ENCODE measurements at regions not wholly inside any gene's neighbourhood (a gene's known extent, or its start where the extent isn't known, plus 50 kb on each side); places are given as distances from the start of the nearest gene placed in this dataset.
"Not testable (repeated sequence)": the region's sequence is repeated elsewhere in the genome, so short reads cannot be mapped to it uniquely, and the experiment has no call there.

DNA sequence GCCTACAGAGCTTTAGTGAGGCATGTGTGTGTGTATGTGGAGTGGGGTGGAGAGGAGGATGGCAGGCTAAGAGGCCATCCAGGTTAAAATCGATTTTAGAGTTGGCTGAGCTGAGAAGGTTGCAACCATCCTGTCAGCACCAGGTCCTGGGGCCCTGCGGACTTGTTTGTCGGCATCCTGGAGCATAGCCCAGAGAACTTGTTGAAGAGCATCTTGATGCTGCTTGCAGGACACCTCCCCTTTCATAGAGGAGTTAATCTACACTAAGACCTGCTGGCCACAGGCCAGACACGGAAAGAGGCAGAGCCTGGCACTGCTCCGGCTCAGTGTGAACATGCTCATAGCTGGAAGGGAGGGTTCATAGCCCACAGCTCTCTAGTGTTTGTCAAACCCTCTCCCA, 72.1 kb upstream of the RGPD5 start:
- Histone ChIP-seq H3K36me3 (no peaks in the 10 kb centered on the region), H3K4me3 (no peak overlapping the region), H3K9me3 (no peaks in the 10 kb centered on the region), H3K27ac (peak overlapping the region in 2 of 4 donors; percentile 34 to 48), H3K4me1 (peaks cover 0 to 7% (median 3%) of the 10 kb centered on the region in 4 donors), H3K27me3 (no peaks in the 10 kb centered on the region)
- no peak for DNase-seq
- TF ChIP-seq EP300 (IDR thresholded peaks at IDR 0.05; ENCODE audit: low read depth) (no peak), POLR2AphosphoS5 (IDR thresholded peaks at IDR 0.05) (no peak), POLR2A (IDR thresholded peaks at IDR 0.05) (no peak)
- TF ChIP-seq, protein P1, sequence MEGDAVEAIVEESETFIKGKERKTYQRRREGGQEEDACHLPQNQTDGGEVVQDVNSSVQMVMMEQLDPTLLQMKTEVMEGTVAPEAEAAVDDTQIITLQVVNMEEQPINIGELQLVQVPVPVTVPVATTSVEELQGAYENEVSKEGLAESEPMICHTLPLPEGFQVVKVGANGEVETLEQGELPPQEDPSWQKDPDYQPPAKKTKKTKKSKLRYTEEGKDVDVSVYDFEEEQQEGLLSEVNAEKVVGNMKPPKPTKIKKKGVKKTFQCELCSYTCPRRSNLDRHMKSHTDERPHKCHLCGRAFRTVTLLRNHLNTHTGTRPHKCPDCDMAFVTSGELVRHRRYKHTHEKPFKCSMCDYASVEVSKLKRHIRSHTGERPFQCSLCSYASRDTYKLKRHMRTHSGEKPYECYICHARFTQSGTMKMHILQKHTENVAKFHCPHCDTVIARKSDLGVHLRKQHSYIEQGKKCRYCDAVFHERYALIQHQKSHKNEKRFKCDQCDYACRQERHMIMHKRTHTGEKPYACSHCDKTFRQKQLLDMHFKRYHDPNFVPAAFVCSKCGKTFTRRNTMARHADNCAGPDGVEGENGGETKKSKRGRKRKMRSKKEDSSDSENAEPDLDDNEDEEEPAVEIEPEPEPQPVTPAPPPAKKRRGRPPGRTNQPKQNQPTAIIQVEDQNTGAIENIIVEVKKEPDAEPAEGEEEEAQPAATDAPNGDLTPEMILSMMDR (IDR thresholded peaks at IDR 0.05): no peak
- intact Hi-C loops (cut with DNase I; ENCODE audit: low total_unique reads): no loop called here
- 48 to 68% methylated on average over 2 to 5 of the region's 5 CpGs for WGBS, 2 donors (ENCODE audit: low coverage in 1 of 2)
- in situ Hi-C loops (cut with MboI; ENCODE audit: low pct_ligation_motif_present in 1 of 4, low pct_unique_long_range_greater_than_20kb in 1 of 4, low sequenced_read_pairs in 3 of 4): no loop called here

DNA sequence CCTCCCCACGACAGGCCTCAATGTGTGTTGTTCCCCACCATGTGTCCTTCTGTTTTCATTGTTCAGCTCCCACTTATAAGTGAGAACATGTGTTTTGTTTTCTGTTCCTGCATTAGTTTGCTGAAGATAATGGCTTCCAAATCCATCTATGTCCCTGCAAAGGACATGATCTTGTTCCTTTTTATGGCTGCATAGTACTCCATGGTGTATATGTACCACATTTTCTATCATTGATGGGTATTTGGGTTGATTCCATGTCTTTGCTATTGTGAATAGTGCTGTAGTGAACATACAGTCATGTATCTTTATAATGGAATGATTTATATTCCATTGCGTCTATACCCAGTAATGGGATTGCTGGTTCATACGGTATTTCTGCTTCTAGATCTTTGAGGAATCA, 71.5 kb upstream of the RGPD5 start:
- H3K27me3 ChIP-seq; in situ Hi-C loops (cut with MboI; ENCODE audit: low pct_ligation_motif_present in 1 of 4, low pct_unique_long_range_greater_than_20kb in 1 of 4, low sequenced_read_pairs in 3 of 4); H3K36me3 ChIP-seq; H3K27ac ChIP-seq; DNase-seq; H3K4me3 ChIP-seq; H3K9me3 ChIP-seq; H3K4me1 ChIP-seq; intact Hi-C loops (cut with DNase I; ENCODE audit: low total_unique reads): not testable (repeated sequence)
- WGBS, 2 donors (ENCODE audit: low coverage in 1 of 2): 84 to 85% methylated on average over 3 of the region's 3 CpGs

DNA sequence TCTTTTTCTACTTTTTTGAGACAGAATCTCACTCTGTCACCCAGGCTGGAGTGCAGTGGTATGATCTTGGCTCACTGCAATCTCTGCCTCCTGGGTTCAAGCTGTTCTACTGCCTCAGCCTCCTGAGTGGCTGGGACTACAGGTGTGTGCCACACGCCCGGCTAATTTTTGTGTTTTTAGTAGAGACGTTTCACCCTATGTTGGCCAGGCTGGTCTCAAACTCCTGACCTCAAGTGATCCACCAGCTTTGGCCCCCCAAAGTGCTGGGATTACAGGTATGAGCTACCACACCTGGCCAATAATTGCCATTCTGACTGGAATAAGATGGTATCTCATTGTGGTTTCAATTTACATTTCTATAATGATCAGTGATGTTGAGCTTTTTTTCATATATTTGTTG, 71.0 kb upstream of the RGPD5 start:
- H3K4me1 ChIP-seq; H3K9me3 ChIP-seq; H3K27ac ChIP-seq; intact Hi-C loops (cut with DNase I; ENCODE audit: low total_unique reads); in situ Hi-C loops (cut with MboI; ENCODE audit: low pct_ligation_motif_present in 1 of 4, low pct_unique_long_range_greater_than_20kb in 1 of 4, low sequenced_read_pairs in 3 of 4); DNase-seq; H3K36me3 ChIP-seq; H3K4me3 ChIP-seq; H3K27me3 ChIP-seq: not testable (repeated sequence)
- 77 to 88% methylated on average over 3 of the region's 3 CpGs for WGBS, 2 donors (ENCODE audit: low coverage in 1 of 2)

DNA sequence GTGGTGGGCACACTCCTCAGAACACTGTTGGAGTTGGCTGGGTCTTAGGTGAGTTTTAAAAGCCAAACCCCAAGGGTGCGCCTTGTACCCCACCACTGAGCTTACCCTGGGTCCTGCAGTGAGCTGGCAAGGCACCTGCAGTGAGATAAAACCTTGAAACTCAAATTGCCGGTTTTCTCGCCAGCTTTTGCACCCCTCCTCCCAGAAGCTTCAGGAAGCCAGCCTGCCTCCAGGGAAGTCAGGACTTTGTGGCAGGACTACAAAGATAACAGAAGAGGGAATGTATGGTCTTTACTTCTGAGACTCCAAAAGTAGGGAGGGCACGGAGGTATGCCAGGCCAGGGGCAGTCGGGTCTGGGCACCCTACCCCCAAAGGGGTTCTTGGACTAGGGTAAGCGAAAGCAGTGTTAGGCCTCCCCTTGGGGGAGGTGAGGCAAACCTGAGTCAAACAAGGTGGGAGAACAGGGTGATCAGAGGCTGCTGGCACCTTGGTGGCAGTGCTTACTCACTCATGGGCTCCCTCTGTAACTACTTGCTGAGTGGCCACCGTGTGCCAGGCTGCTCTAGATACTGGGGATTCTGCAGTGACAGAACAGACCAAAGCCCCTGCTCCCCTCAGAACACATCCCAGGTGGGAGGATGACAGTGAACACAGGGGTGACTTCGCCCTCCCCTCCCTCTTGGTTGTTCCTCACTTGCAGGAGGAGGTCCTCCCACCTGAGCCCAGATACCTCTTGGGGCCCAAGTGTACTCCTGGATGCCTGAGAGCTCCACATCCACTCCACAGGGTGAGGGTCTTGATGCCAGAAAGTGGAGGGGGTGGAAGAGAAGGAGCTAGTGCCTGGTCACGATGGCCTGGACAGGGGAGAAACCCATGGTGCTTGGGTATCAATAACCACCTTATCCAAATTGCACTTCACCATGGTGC, 69.3 kb upstream of the RGPD5 start:
- Histone ChIP-seq H3K27me3 (no peaks in the 10 kb centered on the region), H3K4me1 (peaks cover 0 to 7% (median 3%) of the 10 kb centered on the region in 4 donors), H3K4me3 (no peak overlapping the region), H3K27ac (no peak overlapping the region), H3K36me3 (no peaks in the 10 kb centered on the region), H3K9me3 (no peaks in the 10 kb centered on the region)
- in situ Hi-C loops (cut with MboI; ENCODE audit: low pct_ligation_motif_present in 1 of 4, low pct_unique_long_range_greater_than_20kb in 1 of 4, low sequenced_read_pairs in 3 of 4) (no loop called here), intact Hi-C loops (cut with DNase I; ENCODE audit: low total_unique reads) (no loop called here)
- DNase-seq: no peak
- TF ChIP-seq, protein P1 (IDR thresholded peaks at IDR 0.05): no peak
- no peak for TF ChIP-seq POLR2A (IDR thresholded peaks at IDR 0.05)
- TF ChIP-seq EP300 (IDR thresholded peaks at IDR 0.05; ENCODE audit: low read depth): no peak
- no peak for TF ChIP-seq POLR2AphosphoS5 (IDR thresholded peaks at IDR 0.05)
- 90% methylated on average over 9 of the region's 9 CpGs; no CpG with 5 or more reads in 1 of the 2 donors for WGBS, 2 donors (ENCODE audit: low coverage in 1 of 2)

DNA sequence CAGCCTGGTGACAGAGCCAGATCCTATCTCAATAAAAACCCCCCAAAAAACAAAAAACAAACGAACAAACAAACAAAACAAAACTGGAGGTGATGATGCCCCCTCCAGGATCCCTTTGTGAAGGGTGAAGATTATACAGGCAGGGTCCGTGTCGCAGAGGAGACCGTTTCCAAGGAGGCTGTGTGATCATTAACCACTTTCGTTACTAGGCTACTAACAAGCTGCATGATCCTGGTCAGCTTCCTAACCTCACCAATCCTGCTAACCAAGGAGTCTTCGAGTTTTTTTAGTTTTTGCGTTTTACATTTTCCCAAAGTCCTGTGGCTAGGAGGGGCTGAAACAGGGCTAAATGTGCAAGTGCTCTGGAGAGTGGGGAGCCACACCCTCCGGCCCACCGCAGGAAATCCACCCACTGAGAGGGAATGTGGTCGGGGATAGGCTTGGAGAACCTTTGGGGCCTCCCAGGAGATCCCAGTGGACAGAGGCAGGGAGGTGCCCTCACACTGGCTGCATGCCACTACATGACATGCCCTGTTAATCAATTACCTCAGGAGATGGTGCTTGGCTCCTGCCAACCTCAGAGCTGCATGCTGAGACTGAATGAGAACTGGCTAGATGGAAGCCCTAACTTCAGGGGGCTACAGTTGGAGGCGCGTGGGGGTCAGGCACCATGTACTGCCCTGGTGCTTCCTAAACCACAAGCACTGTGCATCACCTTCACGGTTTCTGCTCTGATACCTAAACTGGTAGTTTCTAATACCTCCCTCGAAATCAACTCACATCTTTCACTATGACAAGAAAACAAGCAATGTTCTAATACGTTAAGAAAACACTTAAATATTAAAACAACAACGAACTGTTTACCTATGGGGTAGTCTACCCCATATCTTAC, 67.5 kb upstream of the RGPD5 start:
- in situ Hi-C loops (cut with MboI; ENCODE audit: low pct_ligation_motif_present in 1 of 4, low pct_unique_long_range_greater_than_20kb in 1 of 4, low sequenced_read_pairs in 3 of 4): no loop called here
- DNase-seq: peak; percentile 52
- no peak for TF ChIP-seq POLR2A (IDR thresholded peaks at IDR 0.05)
- TF ChIP-seq EP300 (IDR thresholded peaks at IDR 0.05; ENCODE audit: low read depth): no peak
- TF ChIP-seq POLR2AphosphoS5 (IDR thresholded peaks at IDR 0.05): no peak
- TF ChIP-seq, protein P1 (IDR thresholded peaks at IDR 0.05): no peak
- 60 to 66% methylated on average over 8 to 16 of the region's 16 CpGs for WGBS, 2 donors (ENCODE audit: low coverage in 1 of 2)
- H3K9me3 ChIP-seq: no peaks in the 10 kb centered on the region
- H3K27ac ChIP-seq: no peak overlapping the region
- intact Hi-C loops (cut with DNase I; ENCODE audit: low total_unique reads): no loop called here
- no peak overlapping the region for H3K4me3 ChIP-seq
- no peaks in the 10 kb centered on the region for H3K36me3 ChIP-seq
- peaks cover 0 to 7% (median 3%) of the 10 kb centered on the region in 4 donors for H3K4me1 ChIP-seq
- no peaks in the 10 kb centered on the region for H3K27me3 ChIP-seq

Data from transverse colon (tissue), 4 donors.